Stimulated activated CD4-positive, alpha-beta T cell treated with anti-CD3 and anti-CD28 coated beads, Interleukin-1b, Interleukin-23, amount 100 ng/mL, for 4 hours (primary cell): ENCODE measurements at regions not wholly inside any gene's neighbourhood (a gene's known extent, or its start where the extent isn't known, plus 50 kb on each side); places are given as distances from the start of the nearest gene placed in this dataset.

Experiments used
- DNase-seq, 2 donors: peaks; one replicate each; pipeline ENCODE4 v3.0.0-alpha.2; 2020; ENCODE audit warnings: low read depth in 2 of 2

DNA sequence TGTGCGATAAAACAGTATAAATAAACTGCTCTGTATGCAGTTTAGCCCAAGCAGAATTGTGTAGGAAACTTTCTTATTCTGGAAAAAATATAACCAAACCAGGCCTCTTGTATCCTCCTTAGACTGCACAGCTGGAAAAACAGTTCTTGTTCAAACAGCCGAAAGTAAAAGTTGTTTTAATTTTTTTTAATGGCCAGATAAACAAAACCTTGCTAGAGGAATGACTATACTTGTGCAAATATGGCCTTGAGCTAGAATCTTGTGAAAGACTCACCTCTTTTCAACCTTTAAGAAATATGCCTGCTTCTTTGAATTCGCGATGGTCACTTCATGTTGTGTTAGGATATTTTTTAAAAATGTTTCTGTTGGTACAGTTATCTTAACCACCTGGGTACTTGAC is 114.5 kb upstream of the MAF start:
- no peak for DNase-seq

GRCh38 chr16:79714440-79714839 is 113.9 kb upstream of the MAF start:
- no peak for DNase-seq

DNA sequence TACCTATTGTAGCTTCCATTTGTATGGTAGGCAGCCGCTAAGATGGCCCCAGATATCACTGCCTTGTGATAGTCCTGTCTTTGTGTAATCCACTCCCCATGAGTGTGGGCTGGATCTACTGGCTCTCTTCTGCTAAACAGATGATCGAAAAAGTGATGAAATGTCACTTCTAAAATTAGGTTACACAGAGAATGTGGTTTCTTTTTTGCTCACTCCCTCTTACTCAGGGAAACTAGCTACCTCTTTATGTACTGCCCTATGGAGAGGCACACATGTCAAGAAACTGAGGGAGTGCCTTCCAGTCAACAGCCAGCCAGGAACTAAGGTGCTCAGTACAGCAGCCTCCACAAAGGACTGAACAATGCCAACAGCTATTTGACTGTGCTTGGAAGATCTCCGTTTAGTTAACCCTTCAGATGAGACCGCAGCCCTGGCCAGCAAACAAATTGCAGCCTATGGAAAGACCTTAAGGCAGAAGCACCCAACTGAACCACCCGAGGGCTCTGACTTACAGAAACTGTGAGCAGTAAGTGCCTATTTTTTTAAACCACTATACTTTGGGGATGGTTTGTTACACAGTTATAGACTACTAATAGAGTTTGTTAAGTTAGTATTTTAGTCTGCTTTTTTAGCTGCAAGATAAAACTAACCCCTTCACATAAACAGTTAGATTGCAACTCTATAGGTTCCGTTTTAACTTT is 113.2 kb upstream of the MAF start:
- DNase-seq, result no peak

GRCh38 chr16:79712276-79712675 is 111.7 kb upstream of the MAF start:
- DNase-seq, result no peak

- DNase-seq, result no peak
Measured at GRCh38 chr16:79707876-79708275, 107.3 kb upstream of the MAF start.

- DNase-seq, result no peak
Measured at GRCh38 chr16:79703066-79703465, 102.5 kb upstream of the MAF start.

DNA sequence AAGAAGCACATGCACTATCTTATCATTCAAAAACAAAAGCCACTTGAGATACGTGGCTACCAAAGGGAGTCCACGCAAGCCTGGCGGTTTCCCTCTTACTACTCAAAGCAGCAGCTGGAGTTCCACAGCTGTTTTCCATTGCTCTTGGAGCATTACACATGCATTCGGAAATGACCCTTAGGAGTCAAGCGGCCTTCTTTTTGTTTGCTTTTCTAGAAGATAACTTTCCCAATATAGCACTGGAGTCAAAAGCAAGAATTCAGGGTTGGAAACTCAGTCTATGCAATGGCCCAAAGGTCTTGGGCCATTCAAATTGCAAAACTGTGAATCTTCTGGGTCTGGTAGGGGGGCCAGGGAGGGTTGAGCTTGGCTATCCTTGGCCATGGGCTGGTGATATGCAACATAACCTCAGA is 97.8 kb upstream of the MAF start:
- DNase-seq, result no peak

- no peak for DNase-seq
Measured at GRCh38 chr16:79697562-79698112, 97.1 kb upstream of the MAF start.

DNA sequence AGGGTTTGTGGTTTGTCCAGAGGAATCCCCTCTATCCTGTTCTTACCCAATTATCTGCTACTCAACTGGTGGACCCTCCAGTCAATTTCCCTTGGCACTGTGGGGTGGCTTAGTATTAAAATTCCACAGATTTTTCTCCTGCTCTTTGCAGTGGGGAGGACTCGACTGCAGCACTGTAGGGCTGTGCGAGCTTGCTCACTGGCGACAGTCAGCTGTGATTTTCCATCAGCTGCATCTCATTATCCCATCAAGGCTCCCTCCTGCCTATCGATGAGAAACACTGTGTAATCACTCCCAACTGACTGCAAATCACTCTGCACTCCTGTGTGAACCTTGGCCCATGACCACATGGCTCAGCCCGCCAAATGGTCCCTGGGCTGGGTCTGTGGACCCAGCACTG is 90.5 kb upstream of the MAF start:
- no peak for DNase-seq

- DNase-seq, result no peak
Measured at GRCh38 chr16:79690159-79690558, 89.6 kb upstream of the MAF start.

DNA sequence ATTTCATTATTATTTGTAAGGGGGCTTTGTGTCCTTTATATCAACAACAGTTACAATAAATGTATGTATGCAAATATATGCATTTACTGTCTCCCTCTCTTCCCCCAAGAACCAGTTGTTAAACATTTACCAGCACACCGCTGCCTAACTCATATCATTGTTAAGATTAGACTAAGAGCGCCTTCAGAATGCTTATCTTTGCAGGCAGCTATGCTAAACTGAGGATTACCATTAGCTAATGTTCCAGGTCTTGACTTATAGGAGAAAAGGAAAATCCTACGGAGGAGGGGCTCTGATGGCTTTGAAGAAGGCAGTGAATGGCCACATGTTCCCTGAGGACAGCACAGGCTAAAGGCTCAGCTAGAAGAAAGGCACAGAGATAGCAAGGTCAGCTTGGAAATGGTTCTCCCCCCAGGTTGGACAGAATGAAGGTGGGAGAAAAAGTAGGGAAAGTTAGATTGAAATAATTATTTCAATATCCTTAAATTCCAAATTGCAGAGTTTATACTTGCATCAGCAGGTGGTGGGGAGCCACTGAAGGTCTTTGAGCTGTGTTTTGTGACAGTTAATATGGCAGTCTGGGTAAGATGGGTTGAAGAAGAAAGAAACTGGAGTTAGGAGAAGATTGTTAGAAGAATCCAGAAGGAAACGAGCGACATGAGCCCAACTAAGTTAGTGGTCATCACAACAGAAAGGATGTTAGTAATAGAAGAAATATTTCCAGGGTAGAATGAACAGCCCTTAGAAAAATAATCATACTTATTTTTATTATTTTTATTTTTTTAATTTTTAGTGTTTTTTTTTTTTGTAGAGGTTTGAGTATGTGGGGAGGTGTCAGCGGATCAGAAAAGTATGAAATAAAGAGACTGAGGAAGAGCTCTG is 87.0 kb upstream of the MAF start:
- no peak for DNase-seq

- DNase-seq, result no peak
Measured at GRCh38 chr16:79685871-79686270, 85.3 kb upstream of the MAF start.

DNA sequence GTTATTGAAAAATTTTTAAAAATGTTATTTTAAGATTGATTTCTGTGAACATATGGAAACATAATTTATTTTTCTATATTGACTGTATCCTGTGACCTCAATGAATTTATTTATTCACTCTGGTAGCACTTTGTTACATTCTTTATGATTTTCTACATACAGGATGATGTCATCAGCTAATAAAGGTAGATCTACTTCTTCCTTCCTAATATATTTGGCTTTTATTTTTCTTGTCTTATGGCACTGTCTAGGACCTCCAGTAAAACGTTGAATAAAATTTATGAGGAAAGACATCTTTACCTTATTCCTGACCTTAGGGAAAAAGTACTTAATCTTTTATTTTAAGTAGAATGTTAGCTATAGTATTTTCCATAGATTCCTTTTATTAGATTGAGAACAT is 78.8 kb upstream of the MAF start:
- DNase-seq, result no peak

DNA sequence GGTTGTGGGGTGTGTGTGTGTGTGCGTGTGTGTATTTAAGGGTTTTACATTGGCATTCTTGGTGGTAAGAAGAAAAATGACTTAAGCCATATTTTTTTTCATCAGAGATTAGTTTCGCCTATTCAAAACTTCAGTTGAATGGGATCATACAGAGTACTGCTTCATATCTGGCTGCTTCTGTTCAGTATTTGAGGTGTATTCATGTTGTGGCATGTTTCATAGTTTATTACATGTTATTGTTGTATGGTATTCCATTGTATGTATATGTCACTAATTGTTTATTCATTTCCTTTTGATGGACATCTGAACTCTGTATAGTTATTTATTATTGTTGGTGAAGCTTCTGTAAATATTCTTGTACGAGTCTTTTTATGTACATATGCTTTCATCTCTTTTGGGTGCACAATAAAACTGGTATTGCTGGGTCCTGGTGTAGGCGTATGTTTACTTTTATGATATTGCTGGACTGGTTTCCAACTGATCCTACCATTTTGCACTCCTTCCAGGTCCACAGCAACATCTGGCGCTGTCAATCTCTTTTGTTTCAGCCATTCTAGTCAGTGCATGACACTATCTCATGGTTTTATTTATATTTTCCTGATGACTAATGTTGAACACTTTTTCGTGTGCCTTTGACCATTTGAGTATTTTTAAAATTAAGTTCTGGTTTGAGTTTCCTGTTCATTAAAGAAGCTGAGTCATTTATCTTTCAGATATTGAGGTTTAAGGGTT is 77.4 kb upstream of the MAF start:
- DNase-seq, result no peak

DNA sequence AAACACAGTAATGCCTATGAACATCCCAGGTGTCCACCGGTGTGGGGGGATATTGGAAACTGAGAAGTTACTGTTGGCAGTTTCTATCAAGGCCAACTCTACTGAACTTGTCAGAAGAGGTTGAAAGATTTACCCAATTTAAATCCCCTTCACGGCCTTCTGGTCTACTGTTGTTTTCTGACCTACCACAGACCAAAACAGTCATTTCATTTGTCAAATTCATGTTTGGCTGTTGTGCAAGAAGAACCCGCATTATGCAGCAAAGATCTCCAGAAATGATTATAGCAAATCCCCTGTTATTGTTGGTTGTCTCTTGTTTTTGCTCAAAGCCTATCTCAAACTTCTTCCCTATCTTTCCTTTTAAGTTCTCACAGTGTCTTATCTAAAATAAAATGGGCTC is 73.1 kb upstream of the MAF start:
- no peak for DNase-seq

GRCh38 chr16:79672524-79672923 is 72.0 kb upstream of the MAF start:
- DNase-seq, result no peak

- DNase-seq, result no peak
Measured at GRCh38 chr16:79668502-79668901, 68.0 kb upstream of the MAF start.

DNA sequence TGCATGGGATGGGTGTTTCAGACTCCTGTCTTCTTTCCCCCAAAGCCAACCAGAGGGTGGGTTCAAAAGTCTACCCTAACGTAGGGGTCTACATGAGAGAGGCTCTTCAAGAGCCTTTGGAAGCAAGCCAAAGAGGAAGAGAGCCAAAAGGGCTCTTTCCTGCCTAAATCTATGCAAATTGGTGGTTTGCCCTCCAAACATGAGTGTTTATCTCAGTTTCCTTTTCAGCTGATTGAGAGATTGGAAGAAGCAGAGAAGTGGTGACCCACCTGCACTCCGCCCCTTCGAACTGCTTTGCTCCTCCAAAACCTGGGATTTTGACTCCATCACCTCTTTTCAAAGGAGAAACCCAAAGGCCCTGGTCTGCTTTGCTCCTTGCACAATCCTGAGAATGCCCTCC is 65.4 kb upstream of the MAF start:
- DNase-seq, result no peak

GRCh38 chr16:79664407-79664806 is 63.9 kb upstream of the MAF start:
- no peak for DNase-seq

DNA sequence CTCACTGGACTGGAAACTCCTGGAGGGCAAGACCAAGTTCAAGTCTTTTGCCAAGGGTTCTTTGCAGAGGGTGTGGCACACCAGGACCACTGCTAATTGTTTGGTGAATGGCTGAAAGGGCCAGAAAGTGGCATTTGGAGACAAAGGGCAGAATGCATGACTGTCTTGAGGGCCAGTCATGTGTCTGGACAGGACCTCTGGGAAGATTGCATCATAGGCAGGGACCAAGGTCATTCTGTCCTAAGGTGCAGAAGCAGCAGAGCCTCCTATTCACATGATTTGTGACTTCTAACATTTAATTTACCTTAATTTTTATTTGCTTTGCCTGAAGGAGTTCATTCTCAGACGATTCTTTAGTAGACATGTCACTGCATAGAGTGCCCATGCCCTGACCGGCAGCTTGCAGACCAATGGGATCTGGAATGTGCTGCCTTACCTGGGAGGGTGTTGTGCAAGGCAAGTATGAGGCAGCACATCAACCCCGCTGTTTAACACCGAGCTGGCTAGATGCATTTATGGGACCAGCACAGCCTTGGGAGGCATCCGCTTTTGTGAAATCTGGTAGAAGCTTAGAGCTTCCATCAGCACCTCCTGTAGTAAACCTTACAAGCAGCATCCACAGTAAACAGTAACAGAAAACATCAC is 62.3 kb upstream of the MAF start:
- DNase-seq, result no peak

DNA sequence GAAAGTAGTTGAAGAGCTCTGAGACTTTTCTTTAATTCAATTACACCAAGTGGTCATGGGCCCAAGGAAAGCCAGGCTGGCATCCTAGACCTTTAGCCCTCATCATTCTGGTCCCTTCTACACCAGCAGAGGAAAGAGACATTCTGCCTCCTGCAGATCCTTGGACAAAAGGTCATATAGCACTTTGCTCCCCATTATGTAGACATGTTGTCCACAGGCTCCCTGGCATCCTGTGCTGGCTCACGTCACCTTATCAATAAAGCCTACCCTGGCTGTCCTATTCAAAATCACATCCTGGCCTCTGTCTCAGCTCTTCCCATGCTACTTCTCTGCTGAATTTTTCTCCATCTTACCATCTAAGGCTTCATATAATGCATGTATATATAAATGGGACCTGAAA is 61.6 kb upstream of the MAF start:
- no peak for DNase-seq

DNA sequence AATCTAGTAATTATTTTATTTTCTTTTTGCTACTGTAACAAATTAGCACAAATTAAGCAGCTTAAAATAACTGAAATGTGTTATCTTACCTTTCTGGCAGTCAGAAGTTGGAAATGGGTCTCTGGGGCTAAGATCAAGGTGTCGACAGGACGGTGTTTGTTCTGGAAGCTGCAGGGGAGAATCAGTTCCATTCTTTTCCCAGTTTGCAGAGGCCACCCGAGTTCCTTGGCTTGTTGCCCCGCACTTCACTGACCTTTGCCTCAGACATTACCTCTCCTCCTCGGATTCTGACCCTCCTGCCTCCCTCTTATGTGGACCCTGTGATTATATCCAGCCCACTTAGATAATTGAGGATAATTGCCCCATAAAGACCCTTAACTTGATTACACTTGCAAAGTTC is 61.0 kb upstream of the MAF start:
- no peak for DNase-seq
